RPMI8226 (cell line): ENCODE measurements at regions not wholly inside any gene's neighbourhood (a gene's known extent, or its start where the extent isn't known, plus 50 kb on each side); places are given as distances from the start of the nearest gene placed in this dataset.

Source experiments
- DNase-seq: peaks from one replicate; pipeline ENCODE4 v3.0.0-alpha.2; 2015

- no peak for DNase-seq
These were observed 65.0 kb upstream of the MEIS2 start for GRCh38 chr15:37165395-37165794.

GRCh38 chr15:37166402-37166801 lies 66.1 kb upstream of the MEIS2 start:
- no peak for DNase-seq

- no peak for DNase-seq
These were observed 81.0 kb upstream of the MEIS2 start for GRCh38 chr15:37181339-37181738.

GRCh38 chr15:37199545-37199944 lies 99.2 kb upstream of the MEIS2 start:
- no peak for DNase-seq

- DNase-seq = no peak
These were observed 102.7 kb upstream of the MEIS2 start for GRCh38 chr15:37203050-37203449.

GRCh38 chr15:37204692-37205091 lies 104.3 kb upstream of the MEIS2 start:
- no peak for DNase-seq

- no peak for DNase-seq
These were observed 106.3 kb upstream of the MEIS2 start for GRCh38 chr15:37206690-37207089.

GRCh38 chr15:37208146-37209040 lies 108.0 kb upstream of the MEIS2 start:
- DNase-seq = no peak

GRCh38 chr15:37209041-37209363 lies 108.7 kb upstream of the MEIS2 start:
- no peak for DNase-seq

GRCh38 chr15:37217567-37217966 lies 117.2 kb upstream of the MEIS2 start:
- no peak for DNase-seq

GRCh38 chr15:37218351-37218916 lies 118.1 kb upstream of the MEIS2 start:
- no peak for DNase-seq

- DNase-seq = no peak
These were observed 118.9 kb upstream of the MEIS2 start for GRCh38 chr15:37219211-37219701.

- no peak for DNase-seq
These were observed 120.8 kb upstream of the MEIS2 start for GRCh38 chr15:37220949-37221670.

- no peak for DNase-seq
These were observed 121.4 kb upstream of the MEIS2 start for GRCh38 chr15:37221671-37222145.

- no peak for DNase-seq
These were observed 122.7 kb upstream of the MEIS2 start for GRCh38 chr15:37223089-37223488.

- no peak for DNase-seq
These were observed 129.7 kb upstream of the MEIS2 start for GRCh38 chr15:37229855-37230619.

- no peak for DNase-seq
These were observed 145.0 kb upstream of the MEIS2 start for GRCh38 chr15:37245358-37245757.

GRCh38 chr15:37246065-37246464 lies 145.7 kb upstream of the MEIS2 start:
- DNase-seq = no peak

- DNase-seq = no peak
These were observed 146.5 kb upstream of the MEIS2 start for GRCh38 chr15:37246856-37247255.

- no peak for DNase-seq
These were observed 148.9 kb upstream of the MEIS2 start for GRCh38 chr15:37249249-37249648.

- no peak for DNase-seq
These were observed 152.2 kb upstream of the MEIS2 start for GRCh38 chr15:37252530-37252929.

GRCh38 chr15:37253877-37254276 lies 153.5 kb upstream of the MEIS2 start:
- no peak for DNase-seq

- DNase-seq = no peak
These were observed 159.9 kb upstream of the MEIS2 start for GRCh38 chr15:37260255-37260654.
